GM12878 (cell line): ENCODE measurements at regions not wholly inside any gene's neighbourhood (a gene's known extent, or its start where the extent isn't known, plus 50 kb on each side); places are given as distances from the start of the nearest gene placed in this dataset.

ENCODE experiments used
- CBFB ChIP-seq: IDR thresholded peaks from 2 replicates; pipeline ENCODE4 v1.6.1; 2016; ENCODE audit warnings: antibody characterized with exemption, low read depth
- MLLT1 ChIP-seq: fragments of 450-650 bp; IDR thresholded peaks from 2 replicates; pipeline ENCODE4 v1.6.1; 2016; ENCODE audit warnings: mild to moderate bottlenecking
- REST ChIP-seq: IDR thresholded peaks from 2 replicates; pipeline ENCODE4 v1.6.1; 2012; ENCODE audit warnings: mild to moderate bottlenecking, low read depth, low read length
- TF ChIP-seq, protein P1 (sequence below): fragments of 450-650 bp; IDR thresholded peaks from 2 replicates; pipeline ENCODE4 v1.6.1; 2018; ENCODE audit warnings: borderline replicate concordance, mild to moderate bottlenecking; ENCODE audit not compliant: partially characterized antibody

DNA sequence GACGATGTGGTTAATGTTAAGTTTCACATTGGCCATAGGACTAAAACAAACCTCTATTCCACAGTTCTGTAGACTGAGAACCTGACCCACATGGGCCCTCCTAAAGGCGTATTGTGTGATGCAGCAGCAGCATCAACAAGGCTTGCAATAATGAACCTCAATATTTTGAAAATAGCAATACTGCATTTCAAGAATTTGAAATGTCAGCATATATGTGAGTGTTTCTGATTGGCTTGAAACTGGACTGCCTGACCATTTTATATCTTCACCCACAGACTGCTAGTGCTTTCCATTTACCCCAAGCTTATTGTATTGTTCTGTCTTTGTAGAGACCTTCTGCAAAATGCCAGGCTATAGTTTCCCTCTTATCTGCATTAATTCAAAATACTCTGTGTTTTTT is 1122.3 kb downstream of the IGSF11 start (continued):
- TF ChIP-seq, protein P1, sequence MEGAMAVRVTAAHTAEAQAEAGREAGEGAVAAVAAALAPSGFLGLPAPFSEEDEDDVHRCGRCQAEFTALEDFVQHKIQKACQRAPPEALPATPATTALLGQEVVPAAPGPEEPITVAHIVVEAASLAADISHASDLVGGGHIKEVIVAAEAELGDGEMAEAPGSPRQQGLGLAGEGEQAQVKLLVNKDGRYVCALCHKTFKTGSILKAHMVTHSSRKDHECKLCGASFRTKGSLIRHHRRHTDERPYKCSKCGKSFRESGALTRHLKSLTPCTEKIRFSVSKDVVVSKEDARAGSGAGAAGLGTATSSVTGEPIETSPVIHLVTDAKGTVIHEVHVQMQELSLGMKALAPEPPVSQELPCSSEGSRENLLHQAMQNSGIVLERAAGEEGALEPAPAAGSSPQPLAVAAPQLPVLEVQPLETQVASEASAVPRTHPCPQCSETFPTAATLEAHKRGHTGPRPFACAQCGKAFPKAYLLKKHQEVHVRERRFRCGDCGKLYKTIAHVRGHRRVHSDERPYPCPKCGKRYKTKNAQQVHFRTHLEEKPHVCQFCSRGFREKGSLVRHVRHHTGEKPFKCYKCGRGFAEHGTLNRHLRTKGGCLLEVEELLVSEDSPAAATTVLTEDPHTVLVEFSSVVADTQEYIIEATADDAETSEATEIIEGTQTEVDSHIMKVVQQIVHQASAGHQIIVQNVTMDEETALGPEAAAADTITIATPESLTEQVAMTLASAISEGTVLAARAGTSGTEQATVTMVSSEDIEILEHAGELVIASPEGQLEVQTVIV: no peak
- TF ChIP-seq MLLT1 (no peak), CBFB (no peak), REST (no peak)
